WTC11 (cell line): ENCODE measurements at regions not wholly inside any gene's neighbourhood (a gene's known extent, or its start where the extent isn't known, plus 50 kb on each side); places are given as distances from the start of the nearest gene placed in this dataset.

Experiments
- ATAC-seq: fragments of 200-7000 bp; cut with Tn5 transposase; 2 replicates; pipeline ENCODE4 v1.10.0; 2021; ENCODE audit warnings: mild to moderate bottlenecking, moderate library complexity
- CTCF ChIA-PET: fragments of 300-600 bp; sonication (Branson Sonifier 250); formaldehyde crosslinking; loops from one replicate; lab custom pipeline; 2021; ENCODE audit warnings: antibody characterized with exemption; lab: Charles Lee
- POLR2A ChIA-PET: fragments of 350-600 bp; sonication (Branson Sonifier 250); formaldehyde crosslinking; loops from one replicate; lab custom pipeline; 2021; ENCODE audit warnings: antibody characterized with exemption; lab: Charles Lee
- DNase-seq: peaks from one replicate; pipeline ENCODE4 v3.0.0; 2021; ENCODE audit warnings: low spot score
- H3K27ac Mint-ChIP-seq: 2 replicates; pipeline ENCODE4 v1.8.0; 2021; ENCODE audit warnings: mixed read lengths
- H3K27me3 Mint-ChIP-seq: 2 replicates; pipeline ENCODE4 v1.8.0; 2021; ENCODE audit warnings: low read depth, mild to moderate bottlenecking, moderate library complexity, mixed read lengths
- H3K36me3 Mint-ChIP-seq: 2 replicates; pipeline ENCODE4 v1.8.0; 2021; ENCODE audit warnings: mixed read lengths
- H3K4me1 Mint-ChIP-seq: 2 replicates; pipeline ENCODE4 v1.8.0; 2022; ENCODE audit warnings: mixed read lengths
- H3K4me3 Mint-ChIP-seq: 2 replicates; pipeline ENCODE4 v1.8.0; 2021; ENCODE audit warnings: mild to moderate bottlenecking, moderate library complexity, mixed read lengths
- H3K9me3 Mint-ChIP-seq: 2 replicates; pipeline ENCODE4 v1.8.0; 2021; ENCODE audit warnings: mixed read lengths
- ARID4B ChIP-seq: sonication (generic); formaldehyde crosslinking; IDR thresholded peaks from 2 replicates; pipeline ENCODE4 v1.8.0; 2023; ENCODE audit warnings: missing genetic modification reagents, mild to moderate bottlenecking, borderline replicate concordance
- ATF2 ChIP-seq: sonication (generic); formaldehyde crosslinking; IDR thresholded peaks from 2 replicates; pipeline ENCODE4 v1.8.1; 2022; ENCODE audit warnings: low read depth, missing genetic modification reagents, borderline replicate concordance
- ATF3 ChIP-seq: sonication (generic); formaldehyde crosslinking; conservative IDR thresholded peaks from 2 replicates; pipeline ENCODE4 v1.8.1; 2022; ENCODE audit warnings: mild to moderate bottlenecking, missing genetic modification reagents
- FOXP1 ChIP-seq: sonication (generic); formaldehyde crosslinking; IDR thresholded peaks from 2 replicates; pipeline ENCODE4 v1.8.0; 2022; ENCODE audit warnings: missing genetic modification reagents, mild to moderate bottlenecking, moderate library complexity, borderline replicate concordance
- FOXP4 ChIP-seq: sonication (generic); formaldehyde crosslinking; IDR thresholded peaks from 2 replicates; pipeline ENCODE4 v1.8.0; 2022; ENCODE audit warnings: mild to moderate bottlenecking, missing genetic modification reagents
- GTF2I ChIP-seq: fragments of 250-450 bp; sonication (Bioruptor Pico); conservative IDR thresholded peaks from 2 replicates; pipeline ENCODE4 v1.4.0; 2021; ENCODE audit warnings: mild to moderate bottlenecking
- HMGXB4 ChIP-seq: sonication (generic); formaldehyde crosslinking; IDR thresholded peaks from 2 replicates; pipeline ENCODE4 v1.8.1; 2023; ENCODE audit warnings: mild to moderate bottlenecking, moderate library complexity, missing genetic modification reagents
- IRF2 ChIP-seq: sonication (generic); formaldehyde crosslinking; IDR thresholded peaks from 2 replicates; pipeline ENCODE4 v1.8.0; 2022; ENCODE audit warnings: low read depth, missing genetic modification reagents, borderline replicate concordance
- MYBL2 ChIP-seq: sonication (generic); formaldehyde crosslinking; IDR thresholded peaks from 2 replicates; pipeline ENCODE4 v1.8.1; 2023; ENCODE audit warnings: mild to moderate bottlenecking, moderate library complexity, missing genetic modification reagents
- PRDM15 ChIP-seq: sonication (generic); formaldehyde crosslinking; IDR thresholded peaks from 2 replicates; pipeline ENCODE4 v1.8.0; 2022; ENCODE audit warnings: missing genetic modification reagents
- RELA ChIP-seq: sonication (generic); formaldehyde crosslinking; IDR thresholded peaks from 2 replicates; pipeline ENCODE4 v1.8.1; 2022; ENCODE audit warnings: missing genetic modification reagents, mild to moderate bottlenecking, borderline replicate concordance
- RORB ChIP-seq: fragments of 250-450 bp; sonication (Bioruptor Pico); IDR thresholded peaks from 2 replicates; pipeline ENCODE4 v1.9.0; 2021; ENCODE audit warnings: mild to moderate bottlenecking
- SMAD4 ChIP-seq: sonication (generic); formaldehyde crosslinking; IDR thresholded peaks from 2 replicates; pipeline ENCODE4 v1.8.0; 2022; ENCODE audit warnings: mild to moderate bottlenecking, missing genetic modification reagents
- SOX15 ChIP-seq: fragments of 250-450 bp; sonication (Bioruptor Pico); IDR thresholded peaks from 2 replicates; pipeline ENCODE4 v1.9.0; 2021; ENCODE audit warnings: mild to moderate bottlenecking
- TCF7 ChIP-seq: sonication (generic); formaldehyde crosslinking; IDR thresholded peaks from 2 replicates; pipeline ENCODE4 v1.8.0; 2022; ENCODE audit warnings: mild to moderate bottlenecking, low read depth, missing genetic modification reagents, moderate library complexity
- ZBTB21 ChIP-seq: sonication (generic); formaldehyde crosslinking; IDR thresholded peaks from 2 replicates; pipeline ENCODE4 v1.8.1; 2023; ENCODE audit warnings: mild to moderate bottlenecking, missing genetic modification reagents, borderline replicate concordance
- ZNF263 ChIP-seq: sonication (generic); formaldehyde crosslinking; IDR thresholded peaks from 2 replicates; pipeline ENCODE4 v1.8.1; 2022; ENCODE audit warnings: low read depth, mild to moderate bottlenecking, moderate library complexity, missing genetic modification reagents
- ZNF416 ChIP-seq: fragments of 250-450 bp; sonication (Bioruptor Pico); IDR thresholded peaks from 2 replicates; pipeline ENCODE4 v1.9.0; 2021; ENCODE audit warnings: mild to moderate bottlenecking, inconsistent platforms
- ZNF512 ChIP-seq: sonication (generic); formaldehyde crosslinking; IDR thresholded peaks from 2 replicates; pipeline ENCODE4 v1.8.1; 2022; ENCODE audit warnings: missing genetic modification reagents, borderline replicate concordance
- ZSCAN18 ChIP-seq: fragments of 250-450 bp; sonication (Bioruptor Pico); IDR thresholded peaks from 2 replicates; pipeline ENCODE4 v2.1.2; 2022; ENCODE audit warnings: mild to moderate bottlenecking, moderate library complexity

- ATAC-seq = no peak
- ChIA-PET POLR2A (no interaction called here), CTCF (no interaction called here)
- Mint-ChIP-seq H3K9me3 (peaks cover 6% of the 10 kb centered on the region), H3K36me3 (no peaks in the 10 kb centered on the region), H3K4me3 (no peak overlapping the region), H3K27me3 (no peaks in the 10 kb centered on the region), H3K4me1 (peaks cover 28% of the 10 kb centered on the region), H3K27ac (no peak overlapping the region)
- DNase-seq = no peak
- TF ChIP-seq ZNF263 (CRISPR knock-in tag) (no peak), FOXP1 (CRISPR knock-in tag) (no peak), GTF2I (CRISPR knock-in tag) (no peak), ATF2 (CRISPR knock-in tag) (no peak), ZNF416 (CRISPR knock-in tag) (no peak), RORB (no peak), RELA (CRISPR knock-in tag) (no peak), HMGXB4 (CRISPR knock-in tag) (no peak), ZBTB21 (CRISPR knock-in tag) (no peak), PRDM15 (CRISPR knock-in tag) (no peak), ZSCAN18 (CRISPR knock-in tag) (no peak), IRF2 (CRISPR knock-in tag) (no peak), ATF3 (CRISPR knock-in tag) (no peak), MYBL2 (no peak), SOX15 (CRISPR knock-in tag) (no peak), SMAD4 (CRISPR knock-in tag) (no peak), ZNF512 (CRISPR knock-in tag) (no peak), FOXP4 (no peak), ARID4B (no peak), TCF7 (CRISPR knock-in tag) (no peak)
Observed at GRCh38 chr11:42976636-42977217, 335.1 kb upstream of the API5 start.
